ENCODE measurements at regions not wholly inside any gene's neighbourhood (a gene's known extent, or its start where the extent isn't known, plus 50 kb on each side); places are given as distances from the start of the nearest gene placed in this dataset.

- H3K36me3 ChIP-seq (ENCODE audit: control insufficient read depth, insufficient read depth, low read length) = no peaks in the 10 kb centered on the region
- no peaks in the 10 kb centered on the region for H3K79me2 ChIP-seq
- H3K27ac ChIP-seq = no peak overlapping the region
- no peaks in the 10 kb centered on the region for H3K4me1 ChIP-seq
- H3K4me3 ChIP-seq (ENCODE audit: low read depth, low read length) = no peak overlapping the region
- no peaks in the 10 kb centered on the region for H3K27me3 ChIP-seq (ENCODE audit: control insufficient read depth, insufficient read depth, low read length)
- no peak overlapping the region for H3K9ac ChIP-seq
- H3K4me2 ChIP-seq (ENCODE audit: low read length) = no peak overlapping the region
- no peak for TF ChIP-seq CTCF (IDR thresholded peaks at IDR 0.05)
- no peak overlapping the region for H2AFZ ChIP-seq
- H3K9me3 ChIP-seq (ENCODE audit: control insufficient read depth, low read length) = no peaks in the 10 kb centered on the region
These were observed 104.8 kb upstream of the MIR17HG start for GRCh38 chr13:91242652-91243051.

- Histone ChIP-seq H3K27ac (no peak overlapping the region), H2AFZ (no peak overlapping the region), H3K27me3 (ENCODE audit: control insufficient read depth, insufficient read depth, low read length) (no peaks in the 10 kb centered on the region), H3K9me3 (ENCODE audit: control insufficient read depth, low read length) (no peaks in the 10 kb centered on the region), H3K4me1 (no peaks in the 10 kb centered on the region), H3K4me2 (ENCODE audit: low read length) (no peak overlapping the region), H3K79me2 (no peaks in the 10 kb centered on the region), H3K9ac (no peak overlapping the region), H3K36me3 (ENCODE audit: control insufficient read depth, insufficient read depth, low read length) (no peaks in the 10 kb centered on the region), H3K4me3 (ENCODE audit: low read depth, low read length) (no peak overlapping the region)
- no peak for TF ChIP-seq CTCF (IDR thresholded peaks at IDR 0.05)
These were observed 102.2 kb upstream of the MIR17HG start for GRCh38 chr13:91245288-91245687.

DNA sequence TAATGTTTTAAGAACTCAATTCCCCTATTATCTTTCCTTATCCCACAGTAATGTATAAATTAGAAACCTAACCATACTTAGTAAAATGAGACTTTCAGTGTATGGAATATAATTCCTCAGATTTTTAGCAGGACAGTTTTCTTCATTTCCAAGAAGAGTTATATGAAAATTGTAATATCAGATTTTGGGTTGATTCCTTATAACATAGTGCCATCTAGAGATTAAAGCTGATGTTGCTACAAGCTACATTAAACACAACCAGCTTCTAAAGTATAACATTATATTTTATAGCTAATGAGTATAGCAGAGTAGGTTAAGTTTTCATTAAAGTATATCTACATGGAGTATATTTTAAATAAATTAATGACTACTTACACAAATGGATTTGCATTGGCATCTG is 99.7 kb upstream of the MIR17HG start:
- Histone ChIP-seq H2AFZ (no peak overlapping the region), H3K36me3 (ENCODE audit: control insufficient read depth, insufficient read depth, low read length) (no peaks in the 10 kb centered on the region), H3K4me1 (no peaks in the 10 kb centered on the region), H3K27me3 (ENCODE audit: control insufficient read depth, insufficient read depth, low read length) (no peaks in the 10 kb centered on the region), H3K27ac (no peak overlapping the region), H3K79me2 (no peaks in the 10 kb centered on the region), H3K9me3 (ENCODE audit: control insufficient read depth, low read length) (no peaks in the 10 kb centered on the region), H3K4me2 (ENCODE audit: low read length) (no peak overlapping the region), H3K4me3 (ENCODE audit: low read depth, low read length) (no peak overlapping the region), H3K9ac (no peak overlapping the region)
- no peak for TF ChIP-seq CTCF (IDR thresholded peaks at IDR 0.05)

DNA sequence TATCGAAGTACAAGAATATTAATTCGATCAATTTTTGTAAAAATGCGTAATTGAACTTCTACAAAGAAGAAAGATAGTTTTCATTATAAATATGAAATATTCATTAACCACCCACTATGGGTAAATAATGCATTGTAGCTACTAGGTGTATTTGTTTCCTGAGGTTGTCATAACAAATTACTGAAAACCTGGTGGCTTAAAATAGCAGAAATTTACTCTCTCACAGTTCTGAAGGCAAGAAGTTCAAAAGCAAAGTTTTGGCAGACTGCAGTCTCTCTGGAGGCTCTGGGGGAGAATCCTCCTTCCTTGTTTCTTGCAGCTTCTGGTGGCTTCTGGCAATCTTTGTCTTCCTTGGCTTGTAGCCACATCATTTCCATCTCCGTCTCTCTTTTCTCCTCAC is 99.2 kb upstream of the MIR17HG start:
- no peak overlapping the region for H3K9ac ChIP-seq
- no peak overlapping the region for H2AFZ ChIP-seq
- no peak for TF ChIP-seq CTCF (IDR thresholded peaks at IDR 0.05)
- no peaks in the 10 kb centered on the region for H3K27me3 ChIP-seq (ENCODE audit: control insufficient read depth, insufficient read depth, low read length)
- no peak overlapping the region for H3K27ac ChIP-seq
- no peaks in the 10 kb centered on the region for H3K36me3 ChIP-seq (ENCODE audit: control insufficient read depth, insufficient read depth, low read length)
- no peaks in the 10 kb centered on the region for H3K9me3 ChIP-seq (ENCODE audit: control insufficient read depth, low read length)
- H3K4me3 ChIP-seq (ENCODE audit: low read depth, low read length) = no peak overlapping the region
- H3K79me2 ChIP-seq = no peaks in the 10 kb centered on the region
- no peaks in the 10 kb centered on the region for H3K4me1 ChIP-seq
- no peak overlapping the region for H3K4me2 ChIP-seq (ENCODE audit: low read length)

DNA sequence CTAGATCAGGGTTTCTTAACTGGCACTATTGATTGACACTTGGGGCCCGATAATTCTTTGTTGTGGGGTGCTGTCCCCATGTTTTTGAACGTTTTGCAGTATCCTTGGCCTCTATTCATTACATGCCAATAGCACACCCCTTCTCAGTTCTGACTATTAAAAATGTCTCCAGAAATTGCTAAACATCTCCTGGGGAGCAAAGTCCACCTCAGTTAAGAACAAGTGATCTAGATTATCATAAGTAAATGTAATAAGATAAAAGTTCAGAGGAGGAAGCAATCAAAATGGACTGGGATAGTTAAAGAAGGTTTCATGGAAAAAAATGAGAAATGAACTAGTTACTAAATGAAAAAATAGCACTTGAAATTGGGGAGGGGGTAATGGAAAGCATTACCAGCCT is 98.1 kb upstream of the MIR17HG start:
- TF ChIP-seq CTCF (IDR thresholded peaks at IDR 0.05) = no peak
- no peaks in the 10 kb centered on the region for H3K36me3 ChIP-seq (ENCODE audit: control insufficient read depth, insufficient read depth, low read length)
- H3K4me2 ChIP-seq (ENCODE audit: low read length) = no peak overlapping the region

More for the DNA sequence above, 98.1 kb upstream of the MIR17HG start:
- H3K27ac ChIP-seq = no peak overlapping the region
- H3K79me2 ChIP-seq = no peaks in the 10 kb centered on the region
- H3K4me3 ChIP-seq (ENCODE audit: low read depth, low read length) = no peak overlapping the region
- no peaks in the 10 kb centered on the region for H3K27me3 ChIP-seq (ENCODE audit: control insufficient read depth, insufficient read depth, low read length)
- no peaks in the 10 kb centered on the region for H3K4me1 ChIP-seq
- H3K9me3 ChIP-seq (ENCODE audit: control insufficient read depth, low read length) = no peaks in the 10 kb centered on the region
- H3K9ac ChIP-seq = no peak overlapping the region
- no peak overlapping the region for H2AFZ ChIP-seq

Measured in parathyroid adenoma (tissue), 2 donors.